GM18505 (cell line): ENCODE measurements at regions not wholly inside any gene's neighbourhood (a gene's known extent, or its start where the extent isn't known, plus 50 kb on each side); places are given as distances from the start of the nearest gene placed in this dataset.
"Not testable (repeated sequence)": the region's sequence is repeated elsewhere in the genome, so short reads cannot be mapped to it uniquely, and the experiment has no call there.

Source experiments
- ATAC-seq: cut with Tn5 transposase; IDR thresholded peaks from one replicate; pipeline ENCODE4 v1.9.1; 2021; ENCODE audit not compliant: unreplicated experiment
- POLR2A ChIP-seq: IDR thresholded peaks from 4 replicates; pipeline ENCODE4 v1.6.1; 2011; ENCODE audit warnings: borderline replicate concordance; ENCODE audit not compliant: insufficient read depth, insufficient read length; ENCODE audit errors: extremely low read depth

DNA sequence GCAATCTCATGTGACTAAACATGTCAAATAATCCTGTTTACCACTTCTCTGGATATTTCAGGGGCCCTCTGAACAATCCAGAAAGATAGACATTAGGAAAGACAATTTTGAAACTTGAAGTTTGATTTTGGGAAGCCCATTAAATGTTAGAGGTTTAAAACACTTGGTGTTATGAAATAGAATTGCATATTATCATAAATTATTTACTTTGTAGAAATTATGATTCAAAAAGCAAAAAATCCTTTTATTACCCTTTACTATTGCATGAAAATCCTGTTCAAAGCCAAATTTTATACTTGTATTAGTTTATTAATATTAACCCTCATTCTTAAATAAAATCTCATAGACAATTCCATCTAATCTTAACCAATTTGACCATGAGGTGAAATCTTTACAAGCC lies 1091.5 kb upstream of the ALCAM start:
- no peak for ATAC-seq
- TF ChIP-seq POLR2A, result no peak

DNA sequence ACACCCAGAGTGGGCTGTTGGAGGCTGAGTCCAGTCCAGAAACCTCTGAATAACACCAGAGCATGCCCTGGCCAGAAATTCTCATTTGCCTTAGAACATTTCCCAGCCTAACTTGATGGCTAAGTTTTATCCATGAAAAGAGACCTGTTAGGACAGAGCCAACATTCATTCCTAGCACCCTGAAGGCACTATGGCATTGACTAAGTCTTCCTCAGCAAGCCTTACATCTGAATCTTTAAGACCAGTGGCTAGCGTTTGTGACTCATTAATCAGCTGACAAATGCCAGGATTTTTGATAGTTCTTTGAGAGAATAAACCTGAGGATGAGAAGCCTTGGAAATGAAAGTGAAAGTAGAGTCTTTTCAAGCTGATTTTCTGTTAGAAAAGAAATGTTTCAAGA lies 1087.1 kb upstream of the ALCAM start:
- TF ChIP-seq POLR2A, result no peak
- no peak for ATAC-seq

DNA sequence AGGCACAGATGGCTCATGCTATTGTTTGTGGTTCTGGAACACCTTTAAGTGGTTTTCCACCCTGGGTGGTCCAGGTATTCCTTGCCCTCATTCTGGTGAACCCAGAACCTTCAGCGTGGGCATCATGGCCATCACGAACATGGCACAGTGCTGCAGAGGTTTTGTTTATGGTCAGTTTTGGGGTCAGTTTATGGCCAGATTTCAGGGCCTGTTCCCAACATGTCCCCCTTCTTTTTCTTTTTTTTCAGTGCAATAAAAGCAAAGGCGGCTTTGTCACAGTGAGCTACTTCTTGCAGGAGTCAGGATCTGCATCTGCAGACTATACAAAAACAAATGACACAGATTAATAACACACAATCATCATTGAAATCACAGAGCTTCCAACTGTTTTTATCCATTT lies 1085.0 kb upstream of the ALCAM start:
- no peak for ATAC-seq
- TF ChIP-seq POLR2A, result no peak

DNA sequence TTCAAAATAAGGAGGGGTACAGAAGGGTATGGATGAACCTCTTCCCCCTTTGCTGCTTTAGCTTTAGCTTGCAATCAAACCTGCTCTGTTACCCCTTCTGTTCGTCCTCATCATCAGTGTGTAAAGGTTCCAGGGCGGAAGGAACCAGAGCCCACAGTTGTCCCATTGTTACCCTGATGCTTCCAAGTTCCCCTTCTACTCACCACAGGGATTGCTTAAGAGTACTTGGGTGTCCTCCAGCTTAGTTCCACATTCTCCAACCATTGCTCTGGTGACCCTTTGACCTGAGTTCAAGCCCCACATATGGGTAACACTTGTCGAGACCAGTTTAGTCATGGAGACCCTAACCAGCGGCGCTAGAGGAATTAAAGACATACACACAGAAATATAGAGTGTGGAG lies 1080.1 kb upstream of the ALCAM start:
- TF ChIP-seq POLR2A, result no peak
- ATAC-seq, result no peak

DNA sequence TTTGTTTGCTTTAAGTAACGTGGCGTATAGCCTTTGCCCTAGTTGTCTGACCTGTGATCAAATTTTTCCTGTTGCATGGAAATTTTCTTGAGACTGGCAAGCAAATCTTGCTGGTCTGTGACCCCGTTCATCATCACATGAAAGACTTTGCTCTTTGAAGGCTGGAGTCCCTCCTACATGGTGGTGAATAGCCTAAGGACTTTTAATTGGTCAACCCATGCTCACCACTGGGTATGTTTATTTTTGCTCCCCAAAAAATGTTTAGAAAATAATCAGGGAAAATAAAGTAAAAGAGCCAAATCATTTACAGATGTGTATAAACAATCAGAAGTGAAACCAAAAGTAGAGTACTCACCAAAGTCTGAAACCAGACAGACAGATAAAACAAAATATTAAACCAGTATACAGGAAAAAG lies 1075.3 kb upstream of the ALCAM start:
- peak; percentile 81 for ATAC-seq
- TF ChIP-seq POLR2A, result no peak

DNA sequence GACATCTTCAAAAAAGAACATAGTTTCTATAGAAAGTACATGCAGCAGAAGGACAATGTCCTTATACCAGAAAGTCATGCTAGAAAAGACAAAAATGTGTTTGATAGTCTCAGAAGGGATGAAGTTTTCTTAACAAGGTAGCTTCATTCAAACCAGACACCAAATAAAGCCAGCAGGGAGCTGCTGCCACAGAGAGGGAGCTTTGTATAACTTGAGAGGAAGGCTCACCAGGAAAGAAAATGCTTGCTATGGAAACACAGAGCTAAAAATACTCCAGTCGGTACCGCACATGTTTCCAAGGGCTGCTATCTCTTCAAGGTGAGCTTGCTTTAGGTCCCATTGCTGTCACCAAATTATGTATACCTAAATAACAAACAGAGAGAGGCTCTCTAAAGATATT lies 1074.8 kb upstream of the ALCAM start:
- TF ChIP-seq POLR2A, result no peak
- ATAC-seq, result peak; percentile 32

DNA sequence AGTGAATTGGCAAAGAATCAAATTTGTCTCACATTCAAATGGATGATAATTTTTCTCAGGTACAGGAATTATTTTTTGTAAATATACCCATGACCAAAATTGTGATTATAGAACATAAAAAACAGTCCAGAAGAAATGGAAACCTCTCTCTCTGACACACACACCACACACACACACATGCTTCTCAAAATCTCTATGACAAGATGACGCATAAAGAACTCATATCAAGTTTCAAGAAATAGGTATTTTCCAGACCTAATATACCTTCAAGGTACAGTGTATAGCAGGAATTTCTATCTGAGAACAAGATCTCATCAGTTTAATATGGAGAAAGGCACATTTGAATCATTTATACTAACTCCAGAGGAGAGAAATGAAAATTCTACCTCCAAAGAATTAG lies 1069.1 kb upstream of the ALCAM start:
- no peak for ATAC-seq
- TF ChIP-seq POLR2A, result no peak

DNA sequence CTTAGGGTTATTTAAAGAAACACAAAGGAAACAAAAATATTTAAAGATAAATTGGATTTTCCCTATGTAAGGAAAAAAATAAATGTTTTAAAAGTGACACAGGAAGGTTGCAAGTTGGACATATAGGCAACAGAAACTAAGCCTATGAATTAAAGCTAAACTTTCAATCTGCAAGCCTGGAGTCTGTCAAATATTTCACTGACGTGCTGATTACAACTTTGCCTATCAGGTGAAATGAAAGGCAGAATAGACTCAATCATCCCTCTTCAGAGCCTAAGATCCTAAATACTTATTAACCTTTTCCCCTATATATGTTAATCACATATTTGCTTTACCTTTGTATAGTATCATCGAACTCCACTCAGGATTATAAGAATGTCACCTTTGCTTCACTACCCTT lies 1068.0 kb upstream of the ALCAM start:
- no peak for ATAC-seq
- TF ChIP-seq POLR2A, result no peak

DNA sequence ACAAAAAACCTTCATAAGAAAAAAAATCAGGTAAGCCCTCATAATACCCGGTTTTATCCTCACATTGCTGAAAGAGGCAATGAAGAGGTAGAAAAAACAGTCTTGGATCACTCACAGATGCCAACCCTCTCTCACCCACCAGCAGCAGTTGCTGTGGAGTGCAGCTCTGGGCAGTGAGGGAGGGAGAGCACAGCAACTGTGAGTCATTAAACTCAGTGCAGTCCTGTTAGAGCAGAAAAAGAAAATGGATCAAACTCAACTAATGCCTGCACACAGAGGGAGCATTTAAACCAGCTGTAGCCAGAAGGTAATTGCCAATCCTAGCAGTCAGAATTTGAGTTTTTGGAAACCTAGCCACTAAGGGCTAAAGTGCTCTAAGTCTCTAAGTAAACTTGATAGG lies 1050.6 kb upstream of the ALCAM start:
- no peak for TF ChIP-seq POLR2A
- ATAC-seq, result no peak

DNA sequence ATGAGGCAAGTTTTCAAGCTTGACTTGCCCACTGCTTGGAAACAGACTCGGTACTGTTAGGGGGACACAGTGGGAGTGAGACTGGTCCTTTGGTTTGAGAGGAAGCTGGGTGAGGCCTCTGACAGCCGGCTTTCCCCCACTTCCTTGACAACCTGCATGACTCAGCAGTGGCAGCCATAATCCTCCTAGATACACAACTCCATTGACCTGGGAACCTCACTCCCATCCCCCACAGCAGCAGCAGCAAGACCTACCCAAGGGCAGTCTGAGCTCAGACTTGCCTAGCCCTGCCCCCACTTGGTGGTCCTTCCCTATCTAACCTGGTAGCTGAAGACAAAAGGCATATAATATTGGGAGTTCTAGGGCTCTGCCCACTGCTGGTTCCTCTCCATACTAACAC lies 1043.5 kb upstream of the ALCAM start:
- ATAC-seq, result no peak
- TF ChIP-seq POLR2A, result no peak

DNA sequence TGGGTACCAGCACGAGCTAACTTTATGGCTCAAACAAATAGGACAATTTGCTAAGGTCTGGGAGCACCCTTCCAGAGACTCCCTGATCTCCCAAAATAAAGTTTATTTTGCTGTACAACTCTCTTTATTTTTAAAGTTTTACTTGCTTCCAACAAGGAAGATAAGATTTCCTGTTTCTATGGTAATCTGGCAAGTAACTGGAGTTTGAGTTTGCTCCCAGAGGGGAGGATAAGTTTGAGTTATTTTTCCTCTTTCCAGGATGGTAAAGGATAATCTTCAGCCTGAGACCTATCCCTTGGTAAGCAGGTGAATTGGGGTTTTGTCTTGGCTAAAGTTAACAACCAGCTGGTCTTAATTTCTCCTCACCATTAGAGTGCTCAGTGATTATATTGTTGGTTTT lies 1019.4 kb upstream of the ALCAM start:
- TF ChIP-seq POLR2A, result no peak
- ATAC-seq, result no peak

DNA sequence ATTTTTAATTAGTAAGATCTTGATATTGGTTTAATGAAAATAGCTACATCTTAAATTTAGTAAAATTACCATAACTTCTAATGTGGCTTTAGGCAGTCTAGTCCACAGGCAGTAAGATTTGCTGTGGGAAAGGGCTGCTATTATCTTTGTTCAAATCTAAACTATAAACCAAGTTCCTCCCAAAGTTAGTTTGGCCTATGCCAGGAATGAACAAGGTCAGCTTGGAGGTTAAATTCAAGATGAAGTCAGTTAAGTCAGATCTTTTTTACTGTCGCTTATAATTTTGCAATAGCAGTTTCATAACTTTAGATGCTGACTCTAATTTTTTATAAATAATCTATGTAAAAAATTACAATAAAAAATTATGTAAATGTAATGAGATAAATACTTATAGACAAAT lies 1016.9 kb upstream of the ALCAM start:
- no peak for TF ChIP-seq POLR2A
- no peak for ATAC-seq

DNA sequence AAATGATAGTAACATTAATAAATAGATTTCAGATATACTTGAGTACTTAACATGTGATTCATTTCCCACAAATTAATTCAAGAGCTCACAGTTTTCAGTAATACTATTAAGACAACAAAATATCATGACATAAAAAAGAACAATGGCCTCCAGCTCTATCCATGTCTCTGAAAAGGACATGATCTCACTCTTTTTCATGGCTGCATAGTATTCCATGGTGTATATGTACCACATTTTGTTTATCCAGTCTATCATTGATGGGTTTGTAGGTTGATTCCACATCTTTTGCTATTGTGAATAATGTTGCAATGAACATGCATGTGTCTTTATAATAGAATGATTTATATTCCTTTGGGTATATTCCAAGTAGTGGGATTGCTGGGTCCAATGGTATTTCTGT lies 1012.8 kb upstream of the ALCAM start:
- no peak for ATAC-seq
- TF ChIP-seq POLR2A, result no peak

DNA sequence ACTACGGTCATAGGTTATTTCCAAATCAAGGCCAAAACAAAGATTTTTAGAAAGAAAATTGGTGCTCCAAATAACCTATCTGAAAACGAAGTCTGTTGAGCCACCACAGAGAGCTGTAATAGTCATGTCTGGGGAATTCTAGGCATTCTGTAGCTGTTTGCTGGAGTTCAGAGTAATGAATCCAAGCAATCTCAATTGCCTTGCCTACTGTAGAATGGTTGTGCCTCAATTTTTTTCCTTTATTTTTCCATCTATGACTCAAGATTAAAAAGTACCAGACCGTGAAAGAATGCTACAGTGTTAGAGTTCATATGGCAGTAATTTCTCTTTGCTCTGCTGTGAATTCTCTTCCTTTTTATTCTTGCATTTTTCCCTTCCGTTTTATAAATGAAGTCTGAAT lies 1007.2 kb upstream of the ALCAM start:
- TF ChIP-seq POLR2A, result no peak
- ATAC-seq, result no peak

DNA sequence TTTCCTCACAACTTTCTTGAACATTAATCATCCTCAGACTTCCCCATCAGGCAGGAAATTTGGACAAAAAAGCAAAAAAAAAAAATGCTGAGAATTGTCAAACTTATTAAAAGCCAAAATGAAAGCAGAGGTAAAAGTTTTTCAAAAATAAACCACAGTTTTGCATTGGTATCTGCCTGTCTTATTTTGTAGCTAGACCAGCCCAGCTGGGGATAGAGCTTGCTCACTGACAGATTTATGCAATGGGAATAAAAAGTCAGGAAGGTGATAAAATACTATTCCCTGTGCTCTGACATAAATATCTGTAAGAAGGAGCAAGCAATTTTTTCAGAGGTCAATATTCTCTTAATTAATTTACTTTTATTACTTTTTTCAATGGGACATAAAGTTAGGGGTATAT lies 1006.7 kb upstream of the ALCAM start:
- no peak for ATAC-seq
- TF ChIP-seq POLR2A, result no peak

DNA sequence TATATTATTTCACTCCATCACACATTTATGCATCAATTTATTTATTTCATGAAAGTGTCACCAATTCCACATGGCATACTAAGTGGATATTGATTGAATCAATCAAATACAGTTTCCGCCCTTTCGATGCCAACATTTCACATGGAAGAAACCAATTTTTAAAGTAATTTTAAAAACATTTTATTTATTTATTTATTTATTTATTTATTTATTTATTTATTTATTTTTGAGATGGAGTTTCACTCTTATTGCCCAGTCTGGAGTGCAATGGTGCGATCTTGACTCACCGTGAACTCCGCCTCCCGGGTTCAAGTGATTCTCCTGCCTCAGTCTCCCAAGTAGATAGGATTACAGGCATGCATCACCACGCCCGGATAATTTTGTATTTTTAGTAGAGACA lies 1005.0 kb upstream of the ALCAM start:
- ATAC-seq, result not testable (repeated sequence)
